RWPE1 (cell line): ENCODE measurements at regions not wholly inside any gene's neighbourhood (a gene's known extent, or its start where the extent isn't known, plus 50 kb on each side); places are given as distances from the start of the nearest gene placed in this dataset.

ENCODE experiments used
- CTCF ChIA-PET: fragments of 350-600 bp; sonication (Branson Sonifier 250); formaldehyde crosslinking; extraction: SDS; loops from one replicate; lab custom pipeline; 2021; lab: Yijun Ruan, JAX
- POLR2A ChIA-PET: fragments of 400-600 bp; formaldehyde crosslinking; extraction: SDS; loops from one replicate; lab custom pipeline; 2020; ENCODE audit warnings: antibody characterized with exemption; ENCODE audit not compliant: low non-redundant PET; lab: Yijun Ruan, JAX
- DNase-seq: peaks from one replicate; pipeline ENCODE4 v3.0.0; 2012; ENCODE audit warnings: low spot score
- H3K27ac ChIP-seq: fragments of 450-650 bp; 2 replicates; pipeline ENCODE4 v1.5.1; 2017
- TF ChIP-seq, protein P1 (sequence below): fragments of 450-650 bp; conservative IDR thresholded peaks from 2 replicates; pipeline ENCODE4 v1.5.1; 2017; ENCODE audit warnings: low read depth, mild to moderate bottlenecking

DNA sequence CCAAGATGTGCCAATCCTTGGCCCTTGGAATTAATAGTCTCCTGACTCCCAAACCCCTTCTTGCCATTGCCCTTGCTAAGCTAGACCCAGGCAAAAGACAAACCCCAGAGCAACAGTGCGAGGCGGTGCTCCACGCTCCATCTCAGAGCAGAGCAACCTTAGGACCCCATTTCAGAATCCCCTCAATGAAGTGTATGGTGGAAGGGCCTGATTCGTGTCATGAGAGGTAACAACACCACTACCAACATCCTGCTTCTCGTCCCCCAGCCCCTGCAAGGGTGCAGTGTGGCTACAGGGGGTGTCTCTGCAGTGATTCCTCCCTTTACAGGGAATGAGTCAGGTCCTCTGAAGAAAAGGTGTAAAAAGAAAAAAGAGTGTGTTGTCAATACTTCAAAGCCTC is 103.9 kb upstream of the IRF2BP2 start:
- no peak overlapping the region for H3K27ac ChIP-seq
- POLR2A ChIA-PET, result no interaction called here
- no peak for DNase-seq
- CTCF ChIA-PET, result no interaction called here
- TF ChIP-seq, protein P1, sequence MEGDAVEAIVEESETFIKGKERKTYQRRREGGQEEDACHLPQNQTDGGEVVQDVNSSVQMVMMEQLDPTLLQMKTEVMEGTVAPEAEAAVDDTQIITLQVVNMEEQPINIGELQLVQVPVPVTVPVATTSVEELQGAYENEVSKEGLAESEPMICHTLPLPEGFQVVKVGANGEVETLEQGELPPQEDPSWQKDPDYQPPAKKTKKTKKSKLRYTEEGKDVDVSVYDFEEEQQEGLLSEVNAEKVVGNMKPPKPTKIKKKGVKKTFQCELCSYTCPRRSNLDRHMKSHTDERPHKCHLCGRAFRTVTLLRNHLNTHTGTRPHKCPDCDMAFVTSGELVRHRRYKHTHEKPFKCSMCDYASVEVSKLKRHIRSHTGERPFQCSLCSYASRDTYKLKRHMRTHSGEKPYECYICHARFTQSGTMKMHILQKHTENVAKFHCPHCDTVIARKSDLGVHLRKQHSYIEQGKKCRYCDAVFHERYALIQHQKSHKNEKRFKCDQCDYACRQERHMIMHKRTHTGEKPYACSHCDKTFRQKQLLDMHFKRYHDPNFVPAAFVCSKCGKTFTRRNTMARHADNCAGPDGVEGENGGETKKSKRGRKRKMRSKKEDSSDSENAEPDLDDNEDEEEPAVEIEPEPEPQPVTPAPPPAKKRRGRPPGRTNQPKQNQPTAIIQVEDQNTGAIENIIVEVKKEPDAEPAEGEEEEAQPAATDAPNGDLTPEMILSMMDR, result no peak

DNA sequence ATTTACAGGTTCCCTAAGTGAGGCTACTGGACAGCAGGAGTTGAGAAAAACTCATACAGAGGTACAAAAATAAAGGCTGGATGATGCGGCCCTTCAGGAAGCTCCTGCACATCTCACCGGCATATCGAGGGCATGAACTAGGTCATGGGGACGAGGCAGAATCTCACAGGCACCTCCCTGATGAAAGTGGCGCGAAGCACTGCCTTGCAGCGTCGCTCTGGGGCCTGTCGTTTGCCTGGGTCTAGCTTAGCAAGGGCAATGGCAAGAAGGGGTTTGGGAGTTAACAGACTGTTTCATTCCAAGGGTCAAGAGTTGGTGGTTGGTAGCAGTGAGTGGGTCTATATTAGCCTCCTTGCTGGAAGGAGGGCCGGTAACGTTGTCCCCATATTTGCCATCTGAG is 103.5 kb upstream of the IRF2BP2 start:
- no peak for DNase-seq
- H3K27ac ChIP-seq, result no peak overlapping the region
- ChIA-PET POLR2A (no interaction called here), CTCF (no interaction called here)
- TF ChIP-seq, protein P1, result no peak

DNA sequence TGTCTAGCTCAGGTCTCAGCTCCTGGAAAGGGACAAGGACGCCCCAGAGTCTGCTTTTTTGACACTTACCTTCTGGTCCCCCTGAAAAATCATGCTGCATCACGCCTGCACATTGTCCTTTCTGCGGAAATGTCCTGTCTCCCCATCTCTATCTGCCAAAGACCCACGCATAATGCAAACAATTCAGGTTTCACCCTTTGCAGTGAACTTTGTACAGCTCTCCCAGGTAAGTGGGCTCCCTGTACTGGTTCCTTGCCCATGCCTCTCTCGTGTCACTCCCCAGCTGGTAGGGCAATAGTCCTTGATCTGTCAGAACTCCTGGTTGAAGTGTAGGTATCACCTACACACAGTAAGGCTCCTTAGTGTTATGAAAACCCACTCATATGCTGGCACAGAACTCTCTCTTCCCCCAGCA is 102.9 kb upstream of the IRF2BP2 start:
- H3K27ac ChIP-seq, result no peak overlapping the region
- CTCF ChIA-PET, result no interaction called here
- POLR2A ChIA-PET, result no interaction called here
- DNase-seq, result no peak
- TF ChIP-seq, protein P1, result no peak

DNA sequence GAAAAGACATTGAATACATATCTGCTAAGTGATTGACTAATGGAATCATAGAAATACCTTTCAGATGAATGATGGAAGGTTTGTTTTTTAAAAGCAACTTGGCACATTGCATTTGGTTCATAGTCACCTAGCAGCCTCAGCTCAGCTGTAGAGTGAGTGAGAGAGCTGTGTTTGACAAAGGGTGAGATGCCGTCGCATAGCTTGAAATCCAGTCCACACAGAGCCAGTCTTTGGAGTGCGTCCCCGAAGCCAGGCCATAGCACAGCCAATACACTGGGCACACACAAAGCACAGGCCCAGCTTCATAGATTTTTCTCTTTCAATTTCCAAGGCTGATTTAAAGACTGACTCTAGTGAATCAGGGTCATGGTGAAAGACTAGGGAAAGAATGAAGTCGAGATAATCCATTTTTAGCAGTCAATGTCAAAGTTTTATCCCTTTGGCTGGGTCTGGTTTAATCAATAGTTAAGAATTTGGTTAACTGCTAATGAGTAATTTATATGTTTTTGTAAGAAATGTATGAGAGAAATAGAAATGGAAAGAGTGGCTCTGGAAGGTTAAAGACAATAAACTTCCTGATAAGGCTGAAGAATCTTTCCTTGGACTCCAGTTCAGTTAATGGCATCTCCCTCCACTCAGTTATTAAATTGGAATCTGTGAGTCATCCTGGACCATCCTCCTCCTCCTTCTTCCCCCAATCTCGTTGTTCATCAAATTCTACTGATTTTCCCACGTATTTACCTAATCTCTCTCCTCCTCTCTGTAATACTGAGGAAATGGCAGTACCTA is 101.2 kb upstream of the IRF2BP2 start:
- DNase-seq, result no peak
- TF ChIP-seq, protein P1, result no peak
- CTCF ChIA-PET, result no interaction called here
- no peak overlapping the region for H3K27ac ChIP-seq
- POLR2A ChIA-PET, result no interaction called here

DNA sequence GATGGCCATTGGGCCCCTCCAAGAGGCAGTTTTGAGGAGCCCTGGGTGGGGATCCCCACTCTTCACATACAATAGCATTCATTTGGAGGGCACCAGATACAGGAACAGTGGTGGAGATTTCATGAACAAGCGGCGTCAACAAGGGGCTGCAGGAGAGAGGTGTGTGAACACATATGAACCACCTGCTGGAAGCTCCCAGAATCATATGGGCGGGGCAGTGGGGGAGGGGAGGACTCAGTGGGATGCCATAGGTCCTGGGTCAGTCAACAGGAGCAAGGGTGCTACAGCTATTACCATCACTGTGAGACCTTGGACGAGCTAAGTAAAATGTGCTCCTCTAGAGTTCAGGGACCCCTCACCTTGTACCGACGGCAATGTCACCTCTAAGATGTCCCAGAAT is 100.4 kb upstream of the IRF2BP2 start:
- ChIA-PET CTCF (no interaction called here), POLR2A (no interaction called here)
- TF ChIP-seq, protein P1, result no peak
- no peak for DNase-seq
- H3K27ac ChIP-seq, result no peak overlapping the region; the same call in 1 of the 2 replicates

DNA sequence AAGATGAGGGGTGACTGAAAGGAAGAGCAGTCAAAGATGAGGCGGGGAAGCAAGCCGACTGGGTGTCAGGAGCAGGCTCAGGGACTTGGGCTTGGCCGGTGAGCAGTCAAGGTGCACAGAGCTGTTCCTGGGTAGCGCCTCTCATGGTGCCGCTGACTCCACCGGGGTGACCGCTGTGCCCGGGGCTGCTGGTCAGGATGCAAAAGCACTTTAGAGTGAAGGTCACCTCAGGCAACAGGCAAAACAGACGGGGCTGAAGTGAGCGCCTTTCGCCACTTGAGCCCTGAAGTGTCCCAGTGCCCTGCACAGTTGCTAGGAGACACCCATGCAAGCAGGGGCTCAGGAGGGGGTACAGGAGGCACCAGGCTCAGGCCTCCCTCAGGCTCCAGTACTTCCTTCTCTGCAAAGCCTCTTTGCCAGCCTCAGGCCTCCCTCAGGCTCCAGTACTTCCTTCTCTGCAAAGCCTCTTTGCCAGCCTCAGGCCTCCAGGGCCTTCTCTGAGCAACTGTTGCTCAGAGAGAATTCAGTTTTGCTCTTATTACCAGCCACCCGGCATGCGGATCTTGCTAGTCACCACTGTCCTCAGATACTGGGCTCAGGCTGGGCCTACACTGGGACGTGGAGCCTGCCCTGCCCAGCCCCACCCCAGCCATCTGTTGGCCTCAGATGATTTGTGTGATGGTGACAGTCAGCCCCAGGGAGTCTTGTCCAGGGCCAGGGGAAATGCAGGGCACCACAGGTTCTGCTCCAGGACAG is 99.7 kb upstream of the IRF2BP2 start:
- DNase-seq, result no peak
- ChIA-PET CTCF (no interaction called here), POLR2A (no interaction called here)
- TF ChIP-seq, protein P1, result no peak
- peak overlapping the region; percentile 6; the same call in 1 of the 2 replicates for H3K27ac ChIP-seq
